ENCODE measurements at regions not wholly inside any gene's neighbourhood (a gene's known extent, or its start where the extent isn't known, plus 50 kb on each side); places are given as distances from the start of the nearest gene placed in this dataset.

GRCh38 chr18:61187971-61188370 is 145.3 kb upstream of the CDH20 start:
- no peak for TF ChIP-seq POLR2A (IDR thresholded peaks at IDR 0.05)
- no peak for TF ChIP-seq CTCF (IDR thresholded peaks at IDR 0.05)
